Ascending aorta (tissue), 2 donors: ENCODE measurements at regions not wholly inside any gene's neighbourhood (a gene's known extent, or its start where the extent isn't known, plus 50 kb on each side); places are given as distances from the start of the nearest gene placed in this dataset.

Source experiments
- DNase-seq, 2 donors: peaks; one replicate each; pipeline ENCODE4 v3.0.0-alpha.2; 2019; ENCODE audit warnings: low spot score in 2 of 2
- H3K27ac ChIP-seq, 2 donors: fragments of 200-600 bp; sonication (generic); one replicate each; pipeline ENCODE4 v1.5.1; 2016 to 2017; ENCODE audit warnings: mild to moderate bottlenecking in 1 of 2
- H3K27me3 ChIP-seq: fragments of 200-600 bp; sonication (generic); one replicate; pipeline ENCODE4 v1.5.1; 2017
- H3K36me3 ChIP-seq, 2 donors: fragments of 200-600 bp; sonication (generic); one replicate each; pipeline ENCODE4 v1.5.1; 2016
- H3K4me1 ChIP-seq, 2 donors: fragments of 200-600 bp; sonication (generic); one replicate each; pipeline ENCODE4 v1.5.1; 2016 to 2017; ENCODE audit warnings: mild to moderate bottlenecking in 1 of 2
- H3K4me3 ChIP-seq, 2 donors: fragments of 200-600 bp; sonication (generic); one replicate each; pipeline ENCODE4 v1.5.1; 2016 to 2017; ENCODE audit warnings: mild to moderate bottlenecking in 1 of 2
- H3K9me3 ChIP-seq, 2 donors: fragments of 200-600 bp; sonication (generic); one replicate each; pipeline ENCODE4 v1.5.1; 2016
- CTCF ChIP-seq, 3 experiments: fragments of 200-600 bp in 2 of 3; fragments of 450-650 bp in 1 of 3; sonication (generic) in 2 of 3; IDR thresholded peaks; one replicate each; pipeline ENCODE4 v1.5.1; 2016 to 2019; ENCODE audit warnings: antibody characterized with exemption in 3 of 3, mild to moderate bottlenecking in 1 of 3, moderate library complexity in 1 of 3
- intact Hi-C: fragments of 100-400 bp; cut with DNase I; formaldehyde crosslinking; loops from one replicate; pipeline ENCODE4 v1.15.1; 2023

GRCh38 chr13:74450525-74450845 lies 316.3 kb upstream of the KLF12 start:
- Histone ChIP-seq H3K9me3 (peaks cover 0 to 14% of the 10 kb centered on the region in 2 donors), H3K27me3 (no peaks in the 10 kb centered on the region), H3K4me3 (no peak overlapping the region), H3K36me3 (no peaks in the 10 kb centered on the region), H3K27ac (no peak overlapping the region), H3K4me1 (no peaks in the 10 kb centered on the region)
- no peak for TF ChIP-seq CTCF (IDR thresholded peaks at IDR 0.05)
- intact Hi-C loops: no loop called here
- no peak for DNase-seq

GRCh38 chr13:74449811-74450524 lies 315.8 kb upstream of the KLF12 start:
- no peaks in the 10 kb centered on the region for H3K4me1 ChIP-seq
- no peaks in the 10 kb centered on the region for H3K36me3 ChIP-seq
- no peaks in the 10 kb centered on the region for H3K27me3 ChIP-seq
- no peak overlapping the region for H3K27ac ChIP-seq
- no peak for TF ChIP-seq CTCF (IDR thresholded peaks at IDR 0.05)
- H3K4me3 ChIP-seq: no peak overlapping the region
- H3K9me3 ChIP-seq: peaks cover 0 to 10% of the 10 kb centered on the region in 2 donors
- no peak for DNase-seq
- intact Hi-C loops: no loop called here

- Histone ChIP-seq H3K27me3 (no peaks in the 10 kb centered on the region), H3K9me3 (no peaks in the 10 kb centered on the region), H3K4me3 (no peak overlapping the region), H3K27ac (no peak overlapping the region), H3K36me3 (no peaks in the 10 kb centered on the region), H3K4me1 (peaks cover 0 to 7% of the 10 kb centered on the region in 2 donors)
- no peak for TF ChIP-seq CTCF (IDR thresholded peaks at IDR 0.05)
- intact Hi-C loops: no loop called here
- DNase-seq: no peak
These were observed 310.8 kb upstream of the KLF12 start for GRCh38 chr13:74444864-74445479.

- intact Hi-C loops: no loop called here
These were observed 310.0 kb upstream of the KLF12 start for GRCh38 chr13:74444161-74444571.

GRCh38 chr13:74443631-74444030 lies 309.4 kb upstream of the KLF12 start:
- Histone ChIP-seq H3K4me3 (no peak overlapping the region), H3K4me1 (peaks cover 0 to 7% of the 10 kb centered on the region in 2 donors), H3K36me3 (no peaks in the 10 kb centered on the region), H3K27ac (no peak overlapping the region), H3K27me3 (no peaks in the 10 kb centered on the region), H3K9me3 (no peaks in the 10 kb centered on the region)
- DNase-seq: no peak
- no peak for TF ChIP-seq CTCF (IDR thresholded peaks at IDR 0.05)
- intact Hi-C loops: no loop called here

More at GRCh38 chr13:74444161-74444571, 310.0 kb upstream of the KLF12 start:
- Histone ChIP-seq H3K4me1 (peaks cover 0 to 7% of the 10 kb centered on the region in 2 donors), H3K4me3 (no peak overlapping the region), H3K27ac (no peak overlapping the region), H3K27me3 (no peaks in the 10 kb centered on the region), H3K36me3 (no peaks in the 10 kb centered on the region), H3K9me3 (no peaks in the 10 kb centered on the region)
- TF ChIP-seq CTCF (IDR thresholded peaks at IDR 0.05): no peak
- no peak for DNase-seq
